Activated B cell treated with CpG ODN at 0.5 μM for 24 hours (primary cell): ENCODE measurements at regions not wholly inside any gene's neighbourhood (a gene's known extent, or its start where the extent isn't known, plus 50 kb on each side); places are given as distances from the start of the nearest gene placed in this dataset.

Experiments used
- ATAC-seq: fragments of 200-7000 bp; cut with Tn5 transposase; one replicate; pipeline ENCODE4 v1.10.0; 2021; ENCODE audit warnings: low read depth, mild to moderate bottlenecking, moderate library complexity
- CTCF ChIA-PET: fragments of 350-600 bp; sonication (Branson Sonifier 250); formaldehyde crosslinking; loops from one replicate; lab custom pipeline; 2021; ENCODE audit warnings: antibody characterized with exemption; lab: Charles Lee
- POLR2A ChIA-PET: fragments of 350-600 bp; sonication (Branson Sonifier 250); formaldehyde crosslinking; loops from one replicate; lab custom pipeline; 2021; ENCODE audit warnings: antibody characterized with exemption; lab: Charles Lee
- DNase-seq: peaks from one replicate; pipeline ENCODE4 v3.0.0; 2022
- H3K27ac Mint-ChIP-seq: one replicate; pipeline ENCODE4 v1.8.0; 2020; ENCODE audit warnings: mixed read lengths
- H3K27me3 Mint-ChIP-seq: one replicate; pipeline ENCODE4 v1.8.0; 2021; ENCODE audit warnings: mixed read lengths
- H3K36me3 Mint-ChIP-seq: one replicate; pipeline ENCODE4 v1.8.0; 2021; ENCODE audit warnings: low read depth, mixed read lengths
- H3K4me1 Mint-ChIP-seq: one replicate; pipeline ENCODE4 v1.8.0; 2021; ENCODE audit warnings: mixed read lengths
- H3K4me3 Mint-ChIP-seq: one replicate; pipeline ENCODE4 v1.8.0; 2020; ENCODE audit warnings: mild to moderate bottlenecking, mixed read lengths
- H3K9me3 Mint-ChIP-seq: one replicate; pipeline ENCODE4 v1.8.0; 2020; ENCODE audit warnings: mixed read lengths
- intact Hi-C: fragments of 100-400 bp; cut with micrococcal nuclease; formaldehyde crosslinking; loops from one replicate; pipeline ENCODE4 v1.15.1; 2024
- TF ChIP-seq, protein P1 (sequence below): fragments of 200-600 bp; IDR thresholded peaks from one replicate; pipeline ENCODE4 v1.8.0; 2022; ENCODE audit warnings: antibody characterized with exemption, mild to moderate bottlenecking

GRCh38 chr11:38476808-38477575 is 1879.0 kb upstream of the RAG2 start:
- intact Hi-C loops: no loop called here
- CTCF ChIA-PET: no interaction called here
- TF ChIP-seq, protein P1, sequence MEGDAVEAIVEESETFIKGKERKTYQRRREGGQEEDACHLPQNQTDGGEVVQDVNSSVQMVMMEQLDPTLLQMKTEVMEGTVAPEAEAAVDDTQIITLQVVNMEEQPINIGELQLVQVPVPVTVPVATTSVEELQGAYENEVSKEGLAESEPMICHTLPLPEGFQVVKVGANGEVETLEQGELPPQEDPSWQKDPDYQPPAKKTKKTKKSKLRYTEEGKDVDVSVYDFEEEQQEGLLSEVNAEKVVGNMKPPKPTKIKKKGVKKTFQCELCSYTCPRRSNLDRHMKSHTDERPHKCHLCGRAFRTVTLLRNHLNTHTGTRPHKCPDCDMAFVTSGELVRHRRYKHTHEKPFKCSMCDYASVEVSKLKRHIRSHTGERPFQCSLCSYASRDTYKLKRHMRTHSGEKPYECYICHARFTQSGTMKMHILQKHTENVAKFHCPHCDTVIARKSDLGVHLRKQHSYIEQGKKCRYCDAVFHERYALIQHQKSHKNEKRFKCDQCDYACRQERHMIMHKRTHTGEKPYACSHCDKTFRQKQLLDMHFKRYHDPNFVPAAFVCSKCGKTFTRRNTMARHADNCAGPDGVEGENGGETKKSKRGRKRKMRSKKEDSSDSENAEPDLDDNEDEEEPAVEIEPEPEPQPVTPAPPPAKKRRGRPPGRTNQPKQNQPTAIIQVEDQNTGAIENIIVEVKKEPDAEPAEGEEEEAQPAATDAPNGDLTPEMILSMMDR: no peak
- POLR2A ChIA-PET: no interaction called here
- no peak for DNase-seq
- ATAC-seq: no peak
- peaks cover 4% of the 10 kb centered on the region for H3K9me3 Mint-ChIP-seq
- H3K4me3 Mint-ChIP-seq: no peak overlapping the region
- H3K4me1 Mint-ChIP-seq: no peaks in the 10 kb centered on the region
- H3K36me3 Mint-ChIP-seq: no peaks in the 10 kb centered on the region
- H3K27ac Mint-ChIP-seq: no peak overlapping the region
- H3K27me3 Mint-ChIP-seq: no peaks in the 10 kb centered on the region

DNA sequence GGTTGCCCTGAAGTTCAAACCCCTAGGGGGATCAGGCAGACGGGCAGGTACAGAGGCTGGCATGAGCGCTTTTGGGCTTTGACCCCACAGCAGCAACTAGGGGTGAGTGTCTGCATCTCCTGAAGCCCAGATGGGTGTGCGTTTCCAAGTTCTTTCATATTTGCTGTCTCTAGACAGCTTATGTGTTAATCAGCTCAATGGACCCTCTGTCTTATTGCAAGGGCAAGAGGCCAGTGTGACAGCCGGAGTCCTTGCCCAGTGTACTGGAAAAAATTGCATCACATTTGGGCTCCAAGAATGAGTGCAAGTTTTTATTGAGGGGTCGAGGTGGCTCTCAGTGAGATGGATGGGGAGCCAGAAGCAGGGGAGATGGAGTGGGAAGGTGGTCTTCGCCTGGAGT is 1863.7 kb upstream of the RAG2 start:
- intact Hi-C loops: no loop called here
- no peak for ATAC-seq
- Mint-ChIP-seq H3K9me3 (peaks cover 4% of the 10 kb centered on the region), H3K4me1 (no peaks in the 10 kb centered on the region), H3K27me3 (no peaks in the 10 kb centered on the region), H3K4me3 (no peak overlapping the region), H3K36me3 (no peaks in the 10 kb centered on the region), H3K27ac (no peak overlapping the region)
- DNase-seq: no peak
- CTCF ChIA-PET: no interaction called here
- POLR2A ChIA-PET: no interaction called here
- TF ChIP-seq, protein P1: no peak

DNA sequence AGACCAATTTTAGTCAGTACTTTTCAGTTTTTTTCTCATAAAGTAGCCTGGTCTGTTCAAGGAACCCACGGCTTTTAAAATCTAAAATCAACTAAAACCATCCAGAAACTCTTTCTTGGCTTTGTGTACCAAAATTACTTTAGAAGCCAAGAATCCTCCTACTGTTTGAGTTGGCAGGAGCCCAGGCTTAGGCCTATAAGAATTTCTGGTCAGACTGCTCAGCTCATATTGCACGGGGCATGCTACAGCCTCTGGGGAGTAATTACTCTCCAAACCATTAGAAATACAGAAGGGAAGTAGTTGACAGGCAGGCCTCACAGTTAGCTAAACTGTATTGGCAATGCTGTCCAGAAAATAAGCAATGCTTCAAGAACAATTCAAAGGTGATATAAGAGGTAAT is 1862.9 kb upstream of the RAG2 start:
- Mint-ChIP-seq H3K27me3 (no peaks in the 10 kb centered on the region), H3K4me1 (no peaks in the 10 kb centered on the region), H3K9me3 (peaks cover 4% of the 10 kb centered on the region), H3K4me3 (no peak overlapping the region), H3K27ac (no peak overlapping the region), H3K36me3 (no peaks in the 10 kb centered on the region)
- ChIA-PET POLR2A (no interaction called here), CTCF (no interaction called here)
- ATAC-seq (no peak), DNase-seq (no peak)
- TF ChIP-seq, protein P1: no peak
- intact Hi-C loops: no loop called here

GRCh38 chr11:38460429-38460828 is 1862.4 kb upstream of the RAG2 start:
- POLR2A ChIA-PET: no interaction called here

DNA sequence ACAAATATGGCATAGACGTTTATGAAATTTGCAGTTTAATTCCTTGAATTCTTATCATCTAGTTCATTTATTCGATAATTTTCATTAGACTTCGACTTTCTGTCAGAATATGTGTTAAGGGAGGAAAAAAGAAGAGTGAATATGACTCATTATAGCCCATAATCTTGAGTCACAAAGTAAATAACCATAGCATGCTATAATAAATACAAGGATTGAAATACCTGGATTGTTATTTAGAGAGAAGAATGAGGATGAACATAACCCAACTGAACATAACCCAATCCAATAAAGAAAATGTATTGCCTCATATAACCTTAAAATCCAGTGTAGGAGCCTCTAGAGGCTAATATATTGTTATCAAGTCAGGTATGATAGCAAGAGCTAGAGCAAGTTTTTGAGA is 1858.3 kb upstream of the RAG2 start:
- H3K36me3 Mint-ChIP-seq: no peaks in the 10 kb centered on the region
- ChIA-PET CTCF (no interaction called here), POLR2A (no interaction called here)
- intact Hi-C loops: no loop called here
- no peaks in the 10 kb centered on the region for H3K4me1 Mint-ChIP-seq
- DNase-seq (no peak), ATAC-seq (no peak)
- H3K9me3 Mint-ChIP-seq: peaks cover 13% of the 10 kb centered on the region
- no peaks in the 10 kb centered on the region for H3K27me3 Mint-ChIP-seq
- no peak overlapping the region for H3K27ac Mint-ChIP-seq
- TF ChIP-seq, protein P1: no peak
- no peak overlapping the region for H3K4me3 Mint-ChIP-seq

More at GRCh38 chr11:38460429-38460828, 1862.4 kb upstream of the RAG2 start:
- intact Hi-C loops: no loop called here
- no peak for DNase-seq
- Mint-ChIP-seq H3K27me3 (no peaks in the 10 kb centered on the region), H3K9me3 (peaks cover 4% of the 10 kb centered on the region), H3K4me3 (no peak overlapping the region), H3K27ac (no peak overlapping the region), H3K36me3 (no peaks in the 10 kb centered on the region), H3K4me1 (no peaks in the 10 kb centered on the region)
- CTCF ChIA-PET: no interaction called here
- TF ChIP-seq, protein P1: no peak
- no peak for ATAC-seq
